ENCODE measurements at regions not wholly inside any gene's neighbourhood (a gene's known extent, or its start where the extent isn't known, plus 50 kb on each side); places are given as distances from the start of the nearest gene placed in this dataset.
A peak's percentile ranks its signal among the peaks of the same experiment; 100 is the strongest.

- DNase-seq (ENCODE audit: low read depth in 4 of 4, low spot score in 1 of 4) = no peak
These were observed 52.7 kb upstream of the PELI1 start for GRCh38 chr2:64196963-64197362.

DNA sequence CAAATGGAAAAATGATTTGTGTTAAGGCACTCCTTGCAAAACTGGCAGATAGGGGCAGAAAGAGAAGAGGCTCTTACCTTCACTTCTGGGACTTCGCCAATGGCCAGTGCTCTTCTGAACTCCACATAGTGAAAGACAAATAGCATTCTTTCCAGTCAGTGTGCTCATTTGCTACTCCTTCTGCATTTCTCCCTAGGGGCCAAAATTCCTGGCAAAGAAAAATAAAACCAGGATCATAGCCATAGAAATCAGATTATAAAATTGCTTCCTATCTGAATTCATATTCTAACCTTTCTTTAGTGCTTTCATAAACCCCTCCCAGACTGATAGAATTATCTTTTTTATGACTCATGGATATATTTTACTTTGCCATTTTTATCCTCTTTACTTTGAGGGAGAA, 56.9 kb upstream of the PELI1 start:
- DNase-seq (ENCODE audit: low read depth in 4 of 4, low spot score in 1 of 4) = no peak

GRCh38 chr2:64202206-64202845, 58.1 kb upstream of the PELI1 start:
- no peak for DNase-seq (ENCODE audit: low read depth in 4 of 4, low spot score in 1 of 4)

DNA sequence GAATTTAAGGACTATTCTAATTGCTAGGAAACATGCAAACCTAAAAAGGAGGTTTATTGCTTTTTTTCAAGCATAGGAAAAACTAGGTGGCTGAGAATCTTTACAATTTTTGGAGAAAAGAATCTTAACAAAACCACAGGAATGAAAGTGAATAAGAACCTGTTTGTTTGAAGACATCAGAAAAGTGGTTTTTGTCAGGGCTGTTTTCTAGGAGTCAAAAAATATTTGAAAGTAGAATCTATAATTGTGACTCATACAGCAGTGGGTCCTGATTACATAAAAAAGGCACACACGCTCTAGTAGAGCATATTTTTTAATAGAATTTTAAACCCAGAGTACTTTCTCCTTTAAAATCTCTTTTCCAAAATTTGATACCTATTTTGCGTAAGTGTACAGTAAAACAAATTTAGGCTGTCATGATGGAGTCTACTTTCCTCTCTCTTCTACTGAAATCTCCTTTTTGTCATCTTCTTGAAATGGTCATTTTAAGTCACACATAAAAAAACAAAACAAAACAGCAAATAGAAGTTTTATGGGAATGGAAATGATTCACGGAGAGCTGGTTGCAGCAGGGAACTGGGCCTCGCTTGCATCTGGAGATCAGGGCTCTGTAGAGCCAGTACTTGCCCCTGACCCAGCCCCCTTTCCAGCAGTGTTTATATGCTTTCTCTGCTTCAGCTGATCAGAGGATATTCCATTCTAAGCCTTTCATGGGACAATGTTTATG, 59.1 kb upstream of the PELI1 start:
- no peak for DNase-seq (ENCODE audit: low read depth in 4 of 4, low spot score in 1 of 4)

DNA sequence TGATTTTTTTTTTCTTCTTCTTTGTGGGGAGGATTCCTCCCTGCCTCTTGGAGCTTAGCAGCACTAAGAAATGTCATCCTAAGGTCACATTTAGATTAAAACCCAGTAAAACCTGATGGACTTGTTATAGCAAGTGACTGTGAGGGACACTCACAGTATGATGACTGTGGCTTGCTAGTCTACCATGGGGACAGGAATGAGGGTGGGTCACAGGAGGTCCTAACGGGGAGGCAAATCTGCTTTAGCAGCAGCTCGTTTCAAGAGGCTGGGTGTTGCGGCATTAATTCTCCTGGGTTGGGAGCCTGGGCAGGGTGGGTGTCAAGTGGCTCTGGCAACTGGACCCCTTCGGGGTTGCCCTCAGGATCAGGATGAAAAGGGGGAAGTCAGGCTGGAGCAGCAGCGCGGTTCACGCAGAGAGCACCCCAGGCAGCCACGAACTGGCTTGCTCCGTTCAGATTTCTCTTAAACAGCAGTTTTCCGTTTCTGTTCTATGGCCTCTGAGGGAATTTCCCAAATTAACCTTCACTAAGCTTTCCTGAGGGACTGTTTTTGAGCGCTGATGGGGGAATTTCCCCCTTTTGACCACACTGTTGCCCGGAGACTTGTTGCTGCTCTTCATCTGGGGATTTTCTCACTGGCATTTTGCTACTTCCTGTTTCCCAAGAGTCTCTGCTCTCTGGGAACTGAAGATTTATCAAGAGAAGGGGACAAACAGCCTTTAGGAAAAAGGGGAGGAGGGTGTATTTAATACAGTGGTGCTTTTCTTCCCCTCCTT, 59.8 kb upstream of the PELI1 start:
- DNase-seq (ENCODE audit: low read depth in 4 of 4, low spot score in 1 of 4) = peak in 1 of 4 experiments; percentile 20

GRCh38 chr2:64204703-64205102, 60.5 kb upstream of the PELI1 start:
- no peak for DNase-seq (ENCODE audit: low read depth in 4 of 4, low spot score in 1 of 4)

GRCh38 chr2:64205415-64205814, 61.2 kb upstream of the PELI1 start:
- DNase-seq (ENCODE audit: low read depth in 4 of 4, low spot score in 1 of 4) = no peak

GRCh38 chr2:64207573-64207972, 63.4 kb upstream of the PELI1 start:
- no peak for DNase-seq (ENCODE audit: low read depth in 4 of 4, low spot score in 1 of 4)

DNA sequence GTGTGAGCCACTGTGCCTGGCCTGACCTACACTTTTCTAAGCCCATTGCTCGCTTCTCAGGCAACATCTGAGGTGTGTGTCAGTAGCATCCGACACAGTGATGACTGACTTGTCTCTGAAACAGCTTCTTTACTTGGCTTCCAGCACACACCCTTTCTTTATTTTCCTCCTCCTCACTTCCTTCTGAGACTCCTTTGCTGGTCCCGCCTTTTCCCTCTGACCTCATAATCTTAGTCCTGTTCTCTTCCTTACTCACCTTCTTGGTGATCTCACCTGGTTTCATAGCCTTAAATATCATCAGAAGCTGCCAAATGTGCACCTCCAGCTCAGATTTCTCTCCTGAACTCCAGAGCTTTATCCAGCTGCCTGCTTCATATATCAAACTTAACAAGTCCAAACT, 66.6 kb upstream of the PELI1 start:
- no peak for DNase-seq (ENCODE audit: low read depth in 4 of 4, low spot score in 1 of 4)

DNA sequence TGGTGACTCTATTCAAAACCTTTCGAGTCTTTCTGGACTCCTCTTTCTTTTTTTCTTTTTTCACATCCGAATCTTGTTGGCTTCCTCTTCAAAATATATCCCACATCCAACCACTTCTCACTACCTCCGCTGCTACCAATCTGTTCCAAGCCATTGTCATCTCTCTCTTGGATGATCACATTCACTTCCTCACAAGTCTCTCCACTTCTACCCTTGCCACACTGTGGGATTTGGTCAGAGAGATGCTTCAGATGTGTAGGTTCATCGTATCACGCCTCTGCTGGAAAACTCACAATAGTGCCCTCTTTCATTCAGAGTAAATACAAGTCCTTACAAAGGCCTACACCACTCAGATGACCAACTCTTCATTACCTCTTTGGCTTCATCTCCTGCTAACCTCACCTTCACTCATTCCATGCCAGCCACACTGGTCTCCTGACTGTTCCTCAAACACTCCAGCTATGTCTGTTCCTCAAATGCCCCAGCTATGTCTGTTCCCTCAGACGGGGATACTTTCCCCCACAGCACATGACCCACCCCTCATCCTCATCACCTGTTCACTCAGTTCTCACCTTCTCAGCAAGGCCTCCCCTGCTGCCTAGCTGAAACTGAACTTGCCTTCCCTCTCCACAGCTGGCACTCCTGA, 67.2 kb upstream of the PELI1 start:
- DNase-seq (ENCODE audit: low read depth in 4 of 4, low spot score in 1 of 4) = no peak

GRCh38 chr2:64212346-64212745, 68.1 kb upstream of the PELI1 start:
- no peak for DNase-seq (ENCODE audit: low read depth in 4 of 4, low spot score in 1 of 4)

DNA sequence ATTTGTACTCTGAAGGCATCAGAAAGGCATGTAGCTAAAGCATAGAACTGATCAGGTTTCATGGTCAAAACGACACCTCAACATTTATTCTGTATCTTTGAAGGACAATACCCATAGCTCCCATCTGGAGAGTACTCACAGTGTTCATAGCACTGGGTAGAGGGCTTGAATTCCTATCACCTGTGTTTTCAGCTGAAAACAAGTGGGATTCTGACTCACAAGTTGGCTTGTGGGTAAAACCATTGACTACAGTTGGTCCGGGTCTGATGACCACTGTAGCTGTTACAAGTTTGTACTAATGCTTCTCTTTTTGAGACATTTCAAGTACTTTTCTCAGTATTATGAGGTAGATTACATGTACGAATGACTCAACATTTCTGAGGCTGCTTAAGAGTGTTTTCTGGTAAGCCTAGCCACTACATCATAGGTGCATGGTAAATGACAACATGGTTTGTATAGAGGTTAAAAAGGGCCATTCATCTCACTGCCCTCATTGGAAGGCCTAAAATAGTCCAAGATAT, 68.6 kb upstream of the PELI1 start:
- DNase-seq (ENCODE audit: low read depth in 4 of 4, low spot score in 1 of 4) = no peak

- DNase-seq (ENCODE audit: low read depth in 4 of 4, low spot score in 1 of 4) = no peak
These were observed 69.5 kb upstream of the PELI1 start for GRCh38 chr2:64213532-64214275.

DNA sequence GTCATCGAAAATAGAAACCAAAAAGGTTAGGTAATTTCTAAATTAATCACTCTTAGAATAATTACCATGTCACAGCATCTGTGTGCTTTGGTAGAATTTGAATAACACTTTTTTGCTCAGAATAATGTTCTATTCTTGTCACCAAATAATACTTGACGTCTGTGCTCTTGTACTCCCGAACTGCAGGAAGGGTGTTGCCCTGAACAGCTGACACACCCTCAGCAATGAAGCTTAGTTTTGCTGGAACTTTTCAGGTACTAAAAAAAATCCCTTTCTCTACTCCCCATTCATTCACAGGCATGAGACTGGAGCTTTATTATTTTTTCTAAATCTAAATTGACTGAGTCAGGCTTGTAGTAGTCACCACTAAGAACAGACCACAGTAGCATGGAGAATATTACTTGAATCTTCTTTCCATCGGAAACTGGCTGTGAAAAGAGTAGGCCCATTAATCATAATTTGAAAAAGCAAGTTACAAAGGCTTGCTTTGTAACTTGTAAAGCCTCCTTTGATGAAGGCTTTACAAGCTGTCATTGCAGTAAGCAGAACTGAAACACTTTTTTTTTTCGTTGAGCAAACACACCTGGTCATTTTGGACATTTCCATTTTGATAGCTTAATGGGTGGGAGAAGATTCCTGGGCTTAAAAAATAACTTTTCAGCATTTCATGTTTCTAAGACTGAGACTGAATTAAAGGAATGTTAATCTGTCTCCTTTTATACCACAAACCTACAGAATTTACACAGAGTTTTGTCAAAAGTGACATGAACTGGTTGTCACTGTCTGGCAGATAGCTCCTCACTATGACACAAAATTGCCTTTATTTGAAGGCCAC, 70.3 kb upstream of the PELI1 start:
- no peak for DNase-seq (ENCODE audit: low read depth in 4 of 4, low spot score in 1 of 4)

DNA sequence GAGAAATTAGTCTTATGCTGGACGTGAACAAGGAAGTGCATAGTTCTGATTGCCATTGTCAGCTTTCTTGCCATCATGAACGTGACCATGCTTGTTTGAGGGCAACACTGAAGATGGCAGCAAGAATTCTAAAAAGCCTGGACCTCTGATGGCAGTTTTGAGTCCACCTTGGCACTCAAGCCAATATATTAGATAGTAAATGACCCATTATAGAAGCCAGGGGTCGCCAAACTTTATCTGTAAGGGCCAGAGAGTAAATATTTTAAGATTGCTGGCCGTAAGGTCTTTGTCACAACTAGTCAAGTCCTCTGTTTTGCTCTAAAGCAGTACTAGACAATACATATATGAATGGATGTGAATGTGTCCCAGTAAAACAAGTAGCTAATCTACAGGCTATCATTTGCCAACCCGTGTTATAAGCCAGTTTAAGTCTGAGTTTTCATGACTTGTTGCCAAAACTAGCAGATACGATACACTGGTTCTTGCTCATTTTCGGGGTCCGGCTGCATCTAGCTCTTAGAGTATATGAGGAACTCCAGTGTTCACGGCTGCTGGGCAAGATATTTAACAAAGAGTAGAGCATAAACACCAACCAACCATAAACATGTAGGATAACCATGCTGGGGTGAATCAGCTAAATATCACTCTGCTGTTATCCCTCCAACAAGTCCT, 73.1 kb upstream of the PELI1 start:
- DNase-seq (ENCODE audit: low read depth in 4 of 4, low spot score in 1 of 4) = no peak

GRCh38 chr2:64218137-64218802, 74.0 kb upstream of the PELI1 start:
- no peak for DNase-seq (ENCODE audit: low read depth in 4 of 4, low spot score in 1 of 4)

- DNase-seq (ENCODE audit: low read depth in 4 of 4, low spot score in 1 of 4) = no peak
These were observed 74.9 kb upstream of the PELI1 start for GRCh38 chr2:64219149-64219548.

GRCh38 chr2:64220265-64220664, 76.0 kb upstream of the PELI1 start:
- no peak for DNase-seq (ENCODE audit: low read depth in 4 of 4, low spot score in 1 of 4)
